ENCODE measurements at regions not wholly inside any gene's neighbourhood (a gene's known extent, or its start where the extent isn't known, plus 50 kb on each side); places are given as distances from the start of the nearest gene placed in this dataset.
"Not testable (repeated sequence)": the region's sequence is repeated elsewhere in the genome, so short reads cannot be mapped to it uniquely, and the experiment has no call there.

GRCh38 chr18:2146754-2147153, 424.6 kb downstream of the METTL4 start:
- no peaks in the 10 kb centered on the region for H3K27me3 ChIP-seq (ENCODE audit: control insufficient read depth, insufficient read depth, low read length)

GRCh38 chr18:2147476-2148230, 423.7 kb downstream of the METTL4 start:
- Histone ChIP-seq H3K4me3 (ENCODE audit: insufficient read depth, low read depth, low read length) (no peak overlapping the region), H3K36me3 (replicated peaks; ENCODE audit: control insufficient read depth, insufficient read depth, low read length) (no peaks in the 10 kb centered on the region), H3K27me3 (ENCODE audit: control insufficient read depth, insufficient read depth, low read length) (no peaks in the 10 kb centered on the region)
- DNase-seq: no peak

More at GRCh38 chr18:2146754-2147153, 424.6 kb downstream of the METTL4 start:
- Histone ChIP-seq H3K4me3 (ENCODE audit: insufficient read depth, low read depth, low read length) (no peak overlapping the region), H3K36me3 (replicated peaks; ENCODE audit: control insufficient read depth, insufficient read depth, low read length) (no peaks in the 10 kb centered on the region)
- no peak for DNase-seq

- no peaks in the 10 kb centered on the region for H3K36me3 ChIP-seq (replicated peaks; ENCODE audit: control insufficient read depth, insufficient read depth, low read length)
- DNase-seq: no peak
These were observed 422.5 kb downstream of the METTL4 start for GRCh38 chr18:2148823-2149222.

GRCh38 chr18:2150566-2150965, 420.7 kb downstream of the METTL4 start:
- Histone ChIP-seq H3K36me3 (replicated peaks; ENCODE audit: control insufficient read depth, insufficient read depth, low read length) (no peaks in the 10 kb centered on the region), H3K4me3 (ENCODE audit: insufficient read depth, low read depth, low read length) (no peak overlapping the region), H3K27me3 (ENCODE audit: control insufficient read depth, insufficient read depth, low read length) (no peaks in the 10 kb centered on the region)
- no peak for DNase-seq

More at GRCh38 chr18:2148823-2149222, 422.5 kb downstream of the METTL4 start:
- no peak overlapping the region for H3K4me3 ChIP-seq (ENCODE audit: insufficient read depth, low read depth, low read length)
- H3K27me3 ChIP-seq (ENCODE audit: control insufficient read depth, insufficient read depth, low read length): no peaks in the 10 kb centered on the region

GRCh38 chr18:2154278-2154677, 417.0 kb downstream of the METTL4 start:
- no peak for DNase-seq

GRCh38 chr18:2164644-2165550, 406.4 kb downstream of the METTL4 start:
- no peak for DNase-seq
- Histone ChIP-seq H3K27me3 (ENCODE audit: control insufficient read depth, insufficient read depth, low read length) (no peaks in the 10 kb centered on the region), H3K4me3 (ENCODE audit: insufficient read depth, low read depth, low read length) (no peak overlapping the region), H3K36me3 (replicated peaks; ENCODE audit: control insufficient read depth, insufficient read depth, low read length) (no peaks in the 10 kb centered on the region)

More at GRCh38 chr18:2154278-2154677, 417.0 kb downstream of the METTL4 start:
- Histone ChIP-seq H3K36me3 (replicated peaks; ENCODE audit: control insufficient read depth, insufficient read depth, low read length) (no peaks in the 10 kb centered on the region), H3K4me3 (ENCODE audit: insufficient read depth, low read depth, low read length) (no peak overlapping the region), H3K27me3 (ENCODE audit: control insufficient read depth, insufficient read depth, low read length) (no peaks in the 10 kb centered on the region)

- H3K4me3 ChIP-seq (ENCODE audit: insufficient read depth, low read depth, low read length); H3K27me3 ChIP-seq (ENCODE audit: control insufficient read depth, insufficient read depth, low read length); DNase-seq; H3K36me3 ChIP-seq (replicated peaks; ENCODE audit: control insufficient read depth, insufficient read depth, low read length): not testable (repeated sequence)
These were observed 404.4 kb downstream of the METTL4 start for GRCh38 chr18:2166876-2167275.

- DNase-seq: no peak
- H3K27me3 ChIP-seq (ENCODE audit: control insufficient read depth, insufficient read depth, low read length): no peaks in the 10 kb centered on the region
- no peaks in the 10 kb centered on the region for H3K36me3 ChIP-seq (replicated peaks; ENCODE audit: control insufficient read depth, insufficient read depth, low read length)
- no peak overlapping the region for H3K4me3 ChIP-seq (ENCODE audit: insufficient read depth, low read depth, low read length)
These were observed 403.3 kb downstream of the METTL4 start for GRCh38 chr18:2168022-2168421.

GRCh38 chr18:2169656-2170055, 401.6 kb downstream of the METTL4 start:
- H3K36me3 ChIP-seq (replicated peaks; ENCODE audit: control insufficient read depth, insufficient read depth, low read length): no peaks in the 10 kb centered on the region
- H3K27me3 ChIP-seq (ENCODE audit: control insufficient read depth, insufficient read depth, low read length): no peaks in the 10 kb centered on the region
- H3K4me3 ChIP-seq (ENCODE audit: insufficient read depth, low read depth, low read length): no peak overlapping the region
- no peak for DNase-seq

GRCh38 chr18:2171840-2172625, 399.3 kb downstream of the METTL4 start:
- no peak overlapping the region for H3K4me3 ChIP-seq (ENCODE audit: insufficient read depth, low read depth, low read length)
- H3K27me3 ChIP-seq (ENCODE audit: control insufficient read depth, insufficient read depth, low read length): no peaks in the 10 kb centered on the region
- DNase-seq: no peak
- H3K36me3 ChIP-seq (replicated peaks; ENCODE audit: control insufficient read depth, insufficient read depth, low read length): no peaks in the 10 kb centered on the region

GRCh38 chr18:2172881-2173280, 398.4 kb downstream of the METTL4 start:
- H3K36me3 ChIP-seq (replicated peaks; ENCODE audit: control insufficient read depth, insufficient read depth, low read length): no peaks in the 10 kb centered on the region
- H3K27me3 ChIP-seq (ENCODE audit: control insufficient read depth, insufficient read depth, low read length): no peaks in the 10 kb centered on the region
- no peak for DNase-seq
- no peak overlapping the region for H3K4me3 ChIP-seq (ENCODE audit: insufficient read depth, low read depth, low read length)

- no peak for DNase-seq
- Histone ChIP-seq H3K27me3 (ENCODE audit: control insufficient read depth, insufficient read depth, low read length) (no peaks in the 10 kb centered on the region), H3K4me3 (ENCODE audit: insufficient read depth, low read depth, low read length) (no peak overlapping the region), H3K36me3 (replicated peaks; ENCODE audit: control insufficient read depth, insufficient read depth, low read length) (no peaks in the 10 kb centered on the region)
These were observed 397.8 kb downstream of the METTL4 start for GRCh38 chr18:2173486-2173885.

GRCh38 chr18:2178036-2178435, 393.3 kb downstream of the METTL4 start:
- Histone ChIP-seq H3K27me3 (ENCODE audit: control insufficient read depth, insufficient read depth, low read length) (no peaks in the 10 kb centered on the region), H3K36me3 (replicated peaks; ENCODE audit: control insufficient read depth, insufficient read depth, low read length) (no peaks in the 10 kb centered on the region), H3K4me3 (ENCODE audit: insufficient read depth, low read depth, low read length) (no peak overlapping the region)
- no peak for DNase-seq

- Histone ChIP-seq H3K4me3 (ENCODE audit: insufficient read depth, low read depth, low read length) (no peak overlapping the region), H3K27me3 (ENCODE audit: control insufficient read depth, insufficient read depth, low read length) (no peaks in the 10 kb centered on the region), H3K36me3 (replicated peaks; ENCODE audit: control insufficient read depth, insufficient read depth, low read length) (no peaks in the 10 kb centered on the region)
- DNase-seq: no peak
These were observed 391.7 kb downstream of the METTL4 start for GRCh38 chr18:2179498-2180183.

Measured in H7 (cell line).